Neural progenitor cell (in vitro differentiated cells): ENCODE measurements at regions not wholly inside any gene's neighbourhood (a gene's known extent, or its start where the extent isn't known, plus 50 kb on each side); places are given as distances from the start of the nearest gene placed in this dataset.

Experiments used
- CTCF ChIP-seq: fragments of 200-600 bp; sonication (generic); IDR thresholded peaks from 2 replicates; pipeline ENCODE4 v1.5.1; 2017; ENCODE audit warnings: antibody characterized with exemption, mild to moderate bottlenecking
- EZH2 ChIP-seq: fragments of 200-600 bp; sonication (generic); IDR thresholded peaks from 2 replicates; pipeline ENCODE4 v1.6.1; 2017; ENCODE audit warnings: antibody characterized with exemption, mild to moderate bottlenecking, moderate library complexity
- EZH2phosphoT487 ChIP-seq: fragments of 200-600 bp; sonication (generic); IDR thresholded peaks from 2 replicates; pipeline ENCODE4 v1.6.1; 2017; ENCODE audit warnings: antibody characterized with exemption

- TF ChIP-seq CTCF (no peak), EZH2 (no peak), EZH2phosphoT487 (no peak)
Observed at GRCh38 chr16:72727565-72727964, 320.4 kb downstream of the ZFHX3 start.
